Spinal cord (tissue), 9 donors: ENCODE measurements at regions not wholly inside any gene's neighbourhood (a gene's known extent, or its start where the extent isn't known, plus 50 kb on each side); places are given as distances from the start of the nearest gene placed in this dataset.
"Not testable (repeated sequence)": the region's sequence is repeated elsewhere in the genome, so short reads cannot be mapped to it uniquely, and the experiment has no call there.

Source experiments
- DNase-seq, 6 donors: peaks; one replicate each; pipeline versions ENCODE4 v3.0.0 to v3.0.0-alpha.2; 2013 to 2015; ENCODE audit warnings: low spot score in 6 of 6, low read depth in 4 of 6
- H3K27ac ChIP-seq: one replicate; pipeline ENCODE4 v1.5.1; 2013; ENCODE audit warnings: low read depth, low read length, control low read depth
- H3K27me3 ChIP-seq: one replicate; pipeline ENCODE4 v1.6.1; 2013; ENCODE audit warnings: low read length; ENCODE audit not compliant: control insufficient read depth, insufficient read depth
- H3K36me3 ChIP-seq: one replicate; pipeline ENCODE4 v1.6.1; 2013; ENCODE audit warnings: low read length; ENCODE audit not compliant: control insufficient read depth, insufficient read depth
- H3K4me1 ChIP-seq: one replicate; pipeline ENCODE4 v1.6.1; 2013; ENCODE audit warnings: low read length; ENCODE audit not compliant: control insufficient read depth, insufficient read depth
- H3K4me3 ChIP-seq: one replicate; pipeline ENCODE4 v1.5.1; 2013; ENCODE audit warnings: low read depth, low read length, control low read depth
- H3K9me3 ChIP-seq: one replicate; pipeline ENCODE4 v1.6.1; 2013; ENCODE audit warnings: low read length; ENCODE audit not compliant: control insufficient read depth, insufficient read depth
- WGBS: methylation state at CpG from one replicate; pipeline ENCODE4 v1.1.5; 2013; ENCODE audit warnings: missing lambda C conversion rate; ENCODE audit not compliant: insufficient coverage; 5-methylcytosine and 5-hydroxymethylcytosine counted together
- donor health status: healthy.

GRCh38 chr4:127445471-127445870 lies 187.3 kb upstream of the INTU start:
- H3K27ac ChIP-seq, result no peak overlapping the region
- WGBS, result 81% methylated on average over 2 of the region's 3 CpGs

GRCh38 chr4:127446427-127446885 lies 186.3 kb upstream of the INTU start:
- Histone ChIP-seq H3K4me3 (no peak overlapping the region), H3K27me3 (no peaks in the 10 kb centered on the region), H3K36me3 (no peaks in the 10 kb centered on the region), H3K9me3 (no peaks in the 10 kb centered on the region), H3K4me1 (no peaks in the 10 kb centered on the region), H3K27ac (no peak overlapping the region)
- WGBS, result 86% methylated on average over 1 of the region's 4 CpGs
- no peak for DNase-seq

More at GRCh38 chr4:127445471-127445870, 187.3 kb upstream of the INTU start:
- Histone ChIP-seq H3K36me3 (no peaks in the 10 kb centered on the region), H3K4me3 (no peak overlapping the region), H3K9me3 (no peaks in the 10 kb centered on the region), H3K27me3 (no peaks in the 10 kb centered on the region), H3K4me1 (no peaks in the 10 kb centered on the region)
- peak in 1 of 6 donors; percentile 44 for DNase-seq

DNA sequence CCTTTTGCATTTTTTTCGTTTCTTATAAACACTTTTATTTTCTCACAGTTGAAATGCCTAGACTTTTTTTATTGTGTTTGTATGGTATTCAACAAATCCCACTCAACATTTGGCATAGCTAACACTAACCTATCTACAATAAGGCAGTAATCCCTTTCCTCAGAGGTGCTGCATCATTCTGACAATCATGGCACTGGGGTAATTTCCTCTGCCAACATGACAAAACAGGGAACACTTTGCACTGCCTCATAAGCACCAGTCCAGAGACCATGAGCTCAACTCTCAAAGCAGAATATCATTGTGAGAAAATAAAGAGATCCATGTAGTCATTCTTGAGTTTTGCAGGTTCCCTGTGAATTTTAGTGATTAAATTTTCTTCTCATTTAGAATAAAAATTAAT lies 183.8 kb upstream of the INTU start:
- no peaks in the 10 kb centered on the region for H3K36me3 ChIP-seq
- no CpG with 5 or more reads among the region's 1 CpG for WGBS
- H3K9me3 ChIP-seq, result no peaks in the 10 kb centered on the region
- no peak overlapping the region for H3K27ac ChIP-seq
- H3K4me1 ChIP-seq, result no peaks in the 10 kb centered on the region
- no peak overlapping the region for H3K4me3 ChIP-seq
- DNase-seq, result peak in 3 of 6 donors; percentile 4 to 69 (median 35)
- no peaks in the 10 kb centered on the region for H3K27me3 ChIP-seq

- peak in 1 of 6 donors; percentile 87 for DNase-seq
- Histone ChIP-seq H3K27ac (no peak overlapping the region), H3K9me3 (no peaks in the 10 kb centered on the region), H3K4me1 (no peaks in the 10 kb centered on the region), H3K4me3 (no peak overlapping the region), H3K27me3 (no peaks in the 10 kb centered on the region), H3K36me3 (no peaks in the 10 kb centered on the region)
Measured at GRCh38 chr4:127449449-127449848, 183.3 kb upstream of the INTU start.

DNA sequence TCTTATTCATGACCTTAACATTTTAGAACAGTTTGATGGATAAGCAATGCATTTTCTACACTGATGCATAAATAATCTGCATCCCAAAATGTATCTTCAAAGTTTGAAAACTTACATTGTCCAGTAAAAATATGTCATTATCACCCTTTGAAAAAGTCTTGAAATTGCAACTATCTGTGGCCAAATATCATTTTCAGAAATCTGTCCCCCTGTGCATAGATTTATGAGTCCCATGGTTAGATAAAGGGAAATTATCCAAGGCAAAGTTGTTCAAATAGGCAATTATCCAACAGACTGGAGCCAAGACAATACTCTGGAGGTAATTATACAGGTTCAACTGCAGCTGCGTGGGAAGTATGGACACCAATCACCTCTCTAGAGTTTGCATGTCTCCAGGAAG lies 182.5 kb upstream of the INTU start:
- Histone ChIP-seq H3K4me3 (no peak overlapping the region), H3K36me3 (no peaks in the 10 kb centered on the region), H3K4me1 (no peaks in the 10 kb centered on the region), H3K27ac (no peak overlapping the region), H3K9me3 (no peaks in the 10 kb centered on the region), H3K27me3 (no peaks in the 10 kb centered on the region)
- no peak for DNase-seq
- no CpG with 5 or more reads among the region's 1 CpG for WGBS

GRCh38 chr4:127463883-127464282 lies 168.9 kb upstream of the INTU start:
- Histone ChIP-seq H3K4me3 (no peak overlapping the region), H3K27ac (no peak overlapping the region), H3K36me3 (no peaks in the 10 kb centered on the region), H3K9me3 (no peaks in the 10 kb centered on the region), H3K27me3 (no peaks in the 10 kb centered on the region), H3K4me1 (no peaks in the 10 kb centered on the region)
- whole genome bisulfite sequencing, result 62% methylated on average over 5 of the region's 6 CpGs
- no peak for DNase-seq

- DNase-seq, result no peak
- no CpG with 5 or more reads among the region's 1 CpG for WGBS
- Histone ChIP-seq H3K4me1 (no peaks in the 10 kb centered on the region), H3K27me3 (no peaks in the 10 kb centered on the region), H3K27ac (no peak overlapping the region), H3K9me3 (no peaks in the 10 kb centered on the region), H3K4me3 (no peak overlapping the region), H3K36me3 (no peaks in the 10 kb centered on the region)
Measured at GRCh38 chr4:127469542-127469941, 163.2 kb upstream of the INTU start.

DNA sequence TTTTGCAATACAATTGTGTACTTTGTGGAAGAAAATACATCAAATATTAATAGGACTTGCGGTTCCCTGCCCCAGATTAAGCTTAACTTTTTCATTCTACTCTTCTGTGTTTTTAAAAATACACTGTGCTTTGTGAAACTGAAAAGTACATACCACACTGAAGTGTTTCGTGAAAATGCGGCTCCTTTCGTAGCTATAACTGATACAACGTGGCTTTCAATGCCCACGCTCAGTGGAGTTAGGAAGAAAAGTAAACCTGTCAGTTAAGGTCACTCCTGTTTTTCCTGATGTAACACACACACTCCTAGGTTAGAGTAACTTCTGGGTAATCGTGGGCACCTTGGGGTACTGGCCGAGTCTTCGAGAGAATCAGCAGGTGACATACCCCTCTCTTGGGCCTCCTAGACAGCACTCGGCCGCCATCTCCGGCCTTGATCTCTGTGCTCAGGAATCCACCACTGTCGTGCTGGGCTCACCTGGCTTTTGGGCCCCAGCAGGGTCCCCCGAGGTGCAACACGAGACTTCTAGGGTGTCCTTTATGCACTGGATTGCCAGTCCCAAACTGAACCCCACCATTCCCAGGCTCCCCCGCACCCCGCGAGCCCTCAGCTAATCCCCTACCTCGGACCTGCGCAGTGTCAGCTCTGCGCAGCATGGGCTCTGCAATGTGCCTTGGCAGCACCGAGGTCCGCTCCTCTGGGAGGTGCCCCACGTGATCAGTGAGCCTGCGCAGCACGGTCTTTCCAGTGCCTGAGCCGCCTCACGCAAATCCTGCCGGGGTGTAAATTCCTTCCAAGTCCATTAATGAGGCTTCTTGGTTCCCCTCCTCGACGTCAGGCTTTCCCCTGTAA lies 162.6 kb upstream of the INTU start:
- Histone ChIP-seq H3K4me3 (no peak overlapping the region), H3K9me3 (no peaks in the 10 kb centered on the region), H3K27me3 (no peaks in the 10 kb centered on the region), H3K36me3 (no peaks in the 10 kb centered on the region), H3K27ac (no peak overlapping the region), H3K4me1 (no peaks in the 10 kb centered on the region)
- no peak for DNase-seq
- WGBS, result 97% methylated on average over 29 of the region's 31 CpGs

DNA sequence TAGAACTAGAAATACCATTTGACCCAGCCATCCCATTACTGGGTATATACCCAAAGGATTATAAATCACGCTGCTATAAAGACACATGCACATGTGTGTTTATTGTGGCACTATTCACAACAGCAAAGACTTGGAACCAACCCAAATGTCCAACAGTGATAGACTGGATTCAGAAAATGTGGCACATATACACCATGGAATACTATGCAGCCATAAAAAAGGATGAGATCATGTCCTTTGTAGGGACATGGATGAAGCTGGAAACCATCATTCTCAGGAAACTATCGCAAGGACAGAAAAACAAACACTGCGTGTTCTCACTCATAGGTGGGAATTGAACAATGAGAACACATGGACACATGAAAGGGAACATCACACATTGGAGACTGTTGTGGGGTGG lies 154.5 kb upstream of the INTU start:
- H3K27ac ChIP-seq, H3K4me3 ChIP-seq, H3K27me3 ChIP-seq, H3K4me1 ChIP-seq, H3K9me3 ChIP-seq, H3K36me3 ChIP-seq, DNase-seq: not testable (repeated sequence)
- WGBS, result 94% methylated on average over 2 of the region's 3 CpGs

DNA sequence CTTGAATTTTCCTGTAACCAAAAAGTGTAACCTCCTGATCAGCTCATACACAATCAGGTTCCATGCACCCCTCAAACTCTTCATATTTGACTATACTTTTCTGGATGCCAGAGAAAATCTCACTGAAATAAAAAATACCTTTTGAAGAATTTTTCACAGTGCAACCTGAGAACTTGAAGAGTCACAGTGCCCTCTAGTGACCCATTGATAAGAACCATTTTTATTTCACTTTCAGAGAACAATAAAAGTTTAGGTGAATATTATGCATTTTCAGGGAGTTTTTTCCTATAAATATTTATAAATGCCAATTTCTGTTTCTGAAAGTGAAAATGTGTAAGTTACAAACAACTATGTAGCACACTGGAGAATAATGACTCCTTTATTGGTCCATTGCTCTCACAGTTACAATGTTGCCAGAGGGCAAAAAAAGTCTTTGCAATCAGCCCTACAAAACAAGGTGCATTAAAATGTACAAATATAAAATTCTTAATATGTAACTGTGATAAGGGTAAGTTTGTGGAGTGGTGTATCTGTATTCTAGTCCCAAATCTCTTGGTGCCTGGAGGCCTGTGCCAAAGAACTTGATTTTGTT lies 153.6 kb upstream of the INTU start:
- peak; percentile 39 to 92 (median 54) for DNase-seq
- Histone ChIP-seq H3K9me3 (no peaks in the 10 kb centered on the region), H3K36me3 (no peaks in the 10 kb centered on the region), H3K4me3 (no peak overlapping the region), H3K27me3 (no peaks in the 10 kb centered on the region), H3K27ac (no peak overlapping the region), H3K4me1 (no peaks in the 10 kb centered on the region)
